GM12878 (cell line): ENCODE measurements at regions not wholly inside any gene's neighbourhood (a gene's known extent, or its start where the extent isn't known, plus 50 kb on each side); places are given as distances from the start of the nearest gene placed in this dataset.

Source experiments
- ATAC-seq: fragments of 200-7000 bp; cut with Tn5 transposase; 3 replicates; pipeline ENCODE4 v1.9.1; 2020; ENCODE audit warnings: mild to moderate bottlenecking, moderate library complexity
- BruUV-seq: library from RNA; stranded (reverse); fragments of 400-500 nt; replicated peaks from 2 replicates; lab custom pipeline; 2021; lab: Mats Ljungman, UMichigan
- CTCF ChIA-PET: fragments of 300-600 bp; sonication (Branson Sonifier 250); formaldehyde crosslinking; extraction: SDS; loops from one replicate; lab custom pipeline; 2021; ENCODE audit warnings: inconsistent platforms; lab: Yijun Ruan, JAX
- POLR2A ChIA-PET: fragments of 350-600 bp; formaldehyde crosslinking; extraction: SDS; loops from one replicate; lab custom pipeline; 2021; ENCODE audit warnings: inconsistent platforms; lab: Charles Lee
- RAD21 ChIA-PET: fragments of 300-600 bp; sonication (Branson Sonifier 250); formaldehyde crosslinking; loops from one replicate; lab custom pipeline; 2023; ENCODE audit warnings: antibody characterized with exemption; ENCODE audit not compliant: unreplicated experiment; lab: Charles Lee
- SMC1A ChIA-PET: fragments of 300-600 bp; sonication (Branson Sonifier 250); formaldehyde crosslinking; loops from one replicate; lab custom pipeline; 2023; ENCODE audit not compliant: unreplicated experiment, uncharacterized antibody; lab: Charles Lee
- DNase-seq: peaks from one replicate; pipeline ENCODE4 v3.0.0-alpha.2; 2011; ENCODE audit warnings: low read depth, low spot score
- FAIRE-seq: peaks from 3 replicates; lab custom pipeline; 2011; peaks lifted over from hg19 to GRCh38; lab: Jason Lieb, UNC
- H2AFZ ChIP-seq: 2 replicates; pipeline ENCODE4 v1.6.0; 2011; ENCODE audit warnings: low read depth, low read length, control low read depth; ENCODE audit not compliant: control insufficient read depth
- H3K27ac ChIP-seq: 2 replicates; pipeline ENCODE4 v1.5.1; 2011; ENCODE audit warnings: control low read depth; ENCODE audit not compliant: control insufficient read depth, insufficient read depth
- H3K27me3 ChIP-seq, 2 experiments: replicated peaks in 1 of 2; 2 replicates each; pipeline versions ENCODE4 v1.6.0 to v1.6.1; 2011; ENCODE audit warnings: low read length in 1 of 2; ENCODE audit not compliant: control insufficient read depth in 2 of 2, insufficient read depth in 2 of 2
- H3K36me3 ChIP-seq, 2 experiments: 2 replicates each; pipeline ENCODE4 v1.5.1; 2011; ENCODE audit warnings: low read length in 1 of 2; ENCODE audit not compliant: control insufficient read depth in 2 of 2, insufficient read depth in 2 of 2
- H3K4me1 ChIP-seq: 2 replicates; pipeline ENCODE4 v1.6.1; 2011; ENCODE audit warnings: mild to moderate bottlenecking, low read length, moderate library complexity, mixed read lengths; ENCODE audit not compliant: control insufficient read depth, insufficient read depth
- H3K4me2 ChIP-seq: 2 replicates; pipeline ENCODE4 v1.6.0; 2011; ENCODE audit warnings: control low read depth; ENCODE audit not compliant: control insufficient read depth, insufficient read depth
- H3K4me3 ChIP-seq: fragments of 200-600 bp; sonication (generic); 2 replicates; pipeline ENCODE4 v1.5.1; 2016
- H3K79me2 ChIP-seq: 2 replicates; pipeline ENCODE4 v1.6.0; 2011; ENCODE audit warnings: low read length; ENCODE audit not compliant: control insufficient read depth, insufficient read depth
- H3K9ac ChIP-seq: 2 replicates; pipeline ENCODE4 v1.8.0; 2011; ENCODE audit warnings: low read length, control low read depth, mixed read lengths; ENCODE audit not compliant: control insufficient read depth, insufficient read depth
- H3K9me3 ChIP-seq: replicated peaks from 3 replicates; pipeline ENCODE4 v1.5.1; 2011; ENCODE audit warnings: mild to moderate bottlenecking, low read length; ENCODE audit not compliant: control insufficient read depth, insufficient read depth
- H4K20me1 ChIP-seq: 2 replicates; pipeline ENCODE4 v1.6.0; 2011; ENCODE audit not compliant: control insufficient read depth, insufficient read depth
- EED ChIP-seq: sonication (generic); IDR thresholded peaks from 2 replicates; pipeline ENCODE4 v1.6.1; 2016; ENCODE audit warnings: antibody characterized with exemption, low read depth
- SIN3A ChIP-seq: IDR thresholded peaks from 2 replicates; pipeline ENCODE4 v1.6.1; 2012; ENCODE audit warnings: low read depth, low read length, improper control_type of control experiment
- SREBF2 ChIP-seq: IDR thresholded peaks from 2 replicates; pipeline ENCODE4 v1.6.1; 2012; ENCODE audit warnings: mild to moderate bottlenecking, low read length
- ZBTB33 ChIP-seq: fragments of 450-650 bp; IDR thresholded peaks from 2 replicates; pipeline ENCODE4 v1.6.1; 2017; ENCODE audit warnings: mild to moderate bottlenecking
- WGBS: methylation state at CpG from one replicate; pipeline ENCODE4 v1.1.6; 2016; ENCODE audit warnings: low lambda C conversion rate; ENCODE audit not compliant: insufficient replicate concordance, insufficient coverage; ENCODE audit errors: missing lambda C conversion rate; 5-methylcytosine and 5-hydroxymethylcytosine counted together
- in situ Hi-C: fragments of 300-500 bp; cut with MboI; formaldehyde crosslinking; loops from 9 replicates; pipeline ENCODE4 v1.14.3; 2018; ENCODE audit warnings: mixed read lengths
- intact Hi-C: fragments of 100-400 bp; cut with micrococcal nuclease; formaldehyde crosslinking; loops from one replicate; pipeline ENCODE4 v1.14.2; 2022; ENCODE audit not compliant: unreplicated experiment
- TF ChIP-seq, protein P1 (sequence below): IDR thresholded peaks from 2 replicates; pipeline ENCODE4 v1.6.1; 2012; ENCODE audit warnings: low read depth, low read length, improper control_type of control experiment
- TF ChIP-seq, protein P2 (sequence below): fragments of 450-650 bp; IDR thresholded peaks from 2 replicates; pipeline ENCODE4 v1.6.1; 2017; ENCODE audit warnings: low read depth, mild to moderate bottlenecking, moderate library complexity
- TF ChIP-seq, protein P3 (sequence below): fragments of 450-650 bp; formaldehyde crosslinking; IDR thresholded peaks from 2 replicates; pipeline ENCODE4 v1.5.0; 2022; ENCODE audit warnings: mild to moderate bottlenecking, missing genetic modification characterization
- TF ChIP-seq, protein P4 (sequence below): fragments of 450-650 bp; formaldehyde crosslinking; IDR thresholded peaks from 2 replicates; pipeline ENCODE4 v1.4.0; 2020; ENCODE audit warnings: mild to moderate bottlenecking, moderate library complexity
- TF ChIP-seq, protein P5 (sequence below): fragments of 450-650 bp; IDR thresholded peaks from 2 replicates; pipeline ENCODE4 v1.6.1; 2017; ENCODE audit warnings: mild to moderate bottlenecking, low read depth, inconsistent platforms; ENCODE audit not compliant: poor library complexity, severe bottlenecking

GRCh38 chr10:90007226-90007625 is 305.8 kb downstream of the KIF20B start:
- FAIRE-seq (no peak), ATAC-seq (no peak), DNase-seq (no peak)
- Histone ChIP-seq H3K4me2 (no peak overlapping the region), H3K9me3 (no peaks in the 10 kb centered on the region), H4K20me1 (no peaks in the 10 kb centered on the region), H3K4me1 (no peaks in the 10 kb centered on the region), H3K9ac (no peak overlapping the region), H3K36me3 (no peaks in the 10 kb centered on the region), H3K79me2 (no peaks in the 10 kb centered on the region), H2AFZ (no peak overlapping the region), H3K4me3 (no peak overlapping the region), H3K27ac (no peak overlapping the region), H3K27me3 (no peaks in the 10 kb centered on the region; a peak in 1 of 4 replicates)
- RAD21 ChIA-PET, result no interaction called here
- in situ Hi-C loops, result no loop called here
- POLR2A ChIA-PET, result interaction anchor here (0.6 kb wide), 1 partner anchor 43 kb away, joined by 4 read pairs; no protein-coding TSS in a partner anchor
- CTCF ChIA-PET, result no interaction called here
- intact Hi-C loops, result no loop called here
- WGBS, result 31% methylated on average over 1 of the region's 1 CpG
- no TSS peak for BruUV-seq
- SMC1A ChIA-PET, result no interaction called here
- TF ChIP-seq, protein P1, sequence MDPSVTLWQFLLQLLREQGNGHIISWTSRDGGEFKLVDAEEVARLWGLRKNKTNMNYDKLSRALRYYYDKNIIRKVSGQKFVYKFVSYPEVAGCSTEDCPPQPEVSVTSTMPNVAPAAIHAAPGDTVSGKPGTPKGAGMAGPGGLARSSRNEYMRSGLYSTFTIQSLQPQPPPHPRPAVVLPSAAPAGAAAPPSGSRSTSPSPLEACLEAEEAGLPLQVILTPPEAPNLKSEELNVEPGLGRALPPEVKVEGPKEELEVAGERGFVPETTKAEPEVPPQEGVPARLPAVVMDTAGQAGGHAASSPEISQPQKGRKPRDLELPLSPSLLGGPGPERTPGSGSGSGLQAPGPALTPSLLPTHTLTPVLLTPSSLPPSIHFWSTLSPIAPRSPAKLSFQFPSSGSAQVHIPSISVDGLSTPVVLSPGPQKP, result no peak
- TF ChIP-seq SREBF2 (no peak), EED (no peak), SIN3A (no peak), ZBTB33 (no peak)
- TF ChIP-seq, protein P2, sequence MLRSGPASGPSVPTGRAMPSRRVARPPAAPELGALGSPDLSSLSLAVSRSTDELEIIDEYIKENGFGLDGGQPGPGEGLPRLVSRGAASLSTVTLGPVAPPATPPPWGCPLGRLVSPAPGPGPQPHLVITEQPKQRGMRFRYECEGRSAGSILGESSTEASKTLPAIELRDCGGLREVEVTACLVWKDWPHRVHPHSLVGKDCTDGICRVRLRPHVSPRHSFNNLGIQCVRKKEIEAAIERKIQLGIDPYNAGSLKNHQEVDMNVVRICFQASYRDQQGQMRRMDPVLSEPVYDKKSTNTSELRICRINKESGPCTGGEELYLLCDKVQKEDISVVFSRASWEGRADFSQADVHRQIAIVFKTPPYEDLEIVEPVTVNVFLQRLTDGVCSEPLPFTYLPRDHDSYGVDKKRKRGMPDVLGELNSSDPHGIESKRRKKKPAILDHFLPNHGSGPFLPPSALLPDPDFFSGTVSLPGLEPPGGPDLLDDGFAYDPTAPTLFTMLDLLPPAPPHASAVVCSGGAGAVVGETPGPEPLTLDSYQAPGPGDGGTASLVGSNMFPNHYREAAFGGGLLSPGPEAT, result no peak
- TF ChIP-seq, protein P3, sequence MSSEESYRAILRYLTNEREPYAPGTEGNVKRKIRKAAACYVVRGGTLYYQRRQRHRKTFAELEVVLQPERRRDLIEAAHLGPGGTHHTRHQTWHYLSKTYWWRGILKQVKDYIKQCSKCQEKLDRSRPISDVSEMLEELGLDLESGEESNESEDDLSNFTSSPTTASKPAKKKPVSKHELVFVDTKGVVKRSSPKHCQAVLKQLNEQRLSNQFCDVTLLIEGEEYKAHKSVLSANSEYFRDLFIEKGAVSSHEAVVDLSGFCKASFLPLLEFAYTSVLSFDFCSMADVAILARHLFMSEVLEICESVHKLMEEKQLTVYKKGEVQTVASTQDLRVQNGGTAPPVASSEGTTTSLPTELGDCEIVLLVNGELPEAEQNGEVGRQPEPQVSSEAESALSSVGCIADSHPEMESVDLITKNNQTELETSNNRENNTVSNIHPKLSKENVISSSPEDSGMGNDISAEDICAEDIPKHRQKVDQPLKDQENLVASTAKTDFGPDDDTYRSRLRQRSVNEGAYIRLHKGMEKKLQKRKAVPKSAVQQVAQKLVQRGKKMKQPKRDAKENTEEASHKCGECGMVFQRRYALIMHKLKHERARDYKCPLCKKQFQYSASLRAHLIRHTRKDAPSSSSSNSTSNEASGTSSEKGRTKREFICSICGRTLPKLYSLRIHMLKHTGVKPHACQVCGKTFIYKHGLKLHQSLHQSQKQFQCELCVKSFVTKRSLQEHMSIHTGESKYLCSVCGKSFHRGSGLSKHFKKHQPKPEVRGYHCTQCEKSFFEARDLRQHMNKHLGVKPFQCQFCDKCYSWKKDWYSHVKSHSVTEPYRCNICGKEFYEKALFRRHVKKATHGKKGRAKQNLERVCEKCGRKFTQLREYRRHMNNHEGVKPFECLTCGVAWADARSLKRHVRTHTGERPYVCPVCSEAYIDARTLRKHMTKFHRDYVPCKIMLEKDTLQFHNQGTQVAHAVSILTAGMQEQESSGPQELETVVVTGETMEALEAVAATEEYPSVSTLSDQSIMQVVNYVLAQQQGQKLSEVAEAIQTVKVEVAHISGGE (CRISPR knock-in tag), result no peak
- TF ChIP-seq, protein P4, sequence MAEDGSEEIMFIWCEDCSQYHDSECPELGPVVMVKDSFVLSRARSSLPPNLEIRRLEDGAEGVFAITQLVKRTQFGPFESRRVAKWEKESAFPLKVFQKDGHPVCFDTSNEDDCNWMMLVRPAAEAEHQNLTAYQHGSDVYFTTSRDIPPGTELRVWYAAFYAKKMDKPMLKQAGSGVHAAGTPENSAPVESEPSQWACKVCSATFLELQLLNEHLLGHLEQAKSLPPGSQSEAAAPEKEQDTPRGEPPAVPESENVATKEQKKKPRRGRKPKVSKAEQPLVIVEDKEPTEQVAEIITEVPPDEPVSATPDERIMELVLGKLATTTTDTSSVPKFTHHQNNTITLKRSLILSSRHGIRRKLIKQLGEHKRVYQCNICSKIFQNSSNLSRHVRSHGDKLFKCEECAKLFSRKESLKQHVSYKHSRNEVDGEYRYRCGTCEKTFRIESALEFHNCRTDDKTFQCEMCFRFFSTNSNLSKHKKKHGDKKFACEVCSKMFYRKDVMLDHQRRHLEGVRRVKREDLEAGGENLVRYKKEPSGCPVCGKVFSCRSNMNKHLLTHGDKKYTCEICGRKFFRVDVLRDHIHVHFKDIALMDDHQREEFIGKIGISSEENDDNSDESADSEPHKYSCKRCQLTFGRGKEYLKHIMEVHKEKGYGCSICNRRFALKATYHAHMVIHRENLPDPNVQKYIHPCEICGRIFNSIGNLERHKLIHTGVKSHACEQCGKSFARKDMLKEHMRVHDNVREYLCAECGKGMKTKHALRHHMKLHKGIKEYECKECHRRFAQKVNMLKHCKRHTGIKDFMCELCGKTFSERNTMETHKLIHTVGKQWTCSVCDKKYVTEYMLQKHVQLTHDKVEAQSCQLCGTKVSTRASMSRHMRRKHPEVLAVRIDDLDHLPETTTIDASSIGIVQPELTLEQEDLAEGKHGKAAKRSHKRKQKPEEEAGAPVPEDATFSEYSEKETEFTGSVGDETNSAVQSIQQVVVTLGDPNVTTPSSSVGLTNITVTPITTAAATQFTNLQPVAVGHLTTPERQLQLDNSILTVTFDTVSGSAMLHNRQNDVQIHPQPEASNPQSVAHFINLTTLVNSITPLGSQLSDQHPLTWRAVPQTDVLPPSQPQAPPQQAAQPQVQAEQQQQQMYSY (CRISPR knock-in tag), result no peak
- TF ChIP-seq, protein P5, sequence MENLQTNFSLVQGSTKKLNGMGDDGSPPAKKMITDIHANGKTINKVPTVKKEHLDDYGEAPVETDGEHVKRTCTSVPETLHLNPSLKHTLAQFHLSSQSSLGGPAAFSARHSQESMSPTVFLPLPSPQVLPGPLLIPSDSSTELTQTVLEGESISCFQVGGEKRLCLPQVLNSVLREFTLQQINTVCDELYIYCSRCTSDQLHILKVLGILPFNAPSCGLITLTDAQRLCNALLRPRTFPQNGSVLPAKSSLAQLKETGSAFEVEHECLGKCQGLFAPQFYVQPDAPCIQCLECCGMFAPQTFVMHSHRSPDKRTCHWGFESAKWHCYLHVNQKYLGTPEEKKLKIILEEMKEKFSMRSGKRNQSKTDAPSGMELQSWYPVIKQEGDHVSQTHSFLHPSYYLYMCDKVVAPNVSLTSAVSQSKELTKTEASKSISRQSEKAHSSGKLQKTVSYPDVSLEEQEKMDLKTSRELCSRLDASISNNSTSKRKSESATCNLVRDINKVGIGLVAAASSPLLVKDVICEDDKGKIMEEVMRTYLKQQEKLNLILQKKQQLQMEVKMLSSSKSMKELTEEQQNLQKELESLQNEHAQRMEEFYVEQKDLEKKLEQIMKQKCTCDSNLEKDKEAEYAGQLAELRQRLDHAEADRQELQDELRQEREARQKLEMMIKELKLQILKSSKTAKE, result no peak
